K562 (cell line): ENCODE measurements at regions not wholly inside any gene's neighbourhood (a gene's known extent, or its start where the extent isn't known, plus 50 kb on each side); places are given as distances from the start of the nearest gene placed in this dataset.

ENCODE experiments used
- ATAC-seq: fragments of 200-7000 bp; cut with Tn5 transposase; 3 replicates; pipeline ENCODE4 v1.9.1; 2020; ENCODE audit warnings: moderate library complexity
- BruUV-seq: library from RNA; stranded (reverse); fragments of 400-500 nt; replicated peaks from 2 replicates; lab custom pipeline; 2021; lab: Mats Ljungman, UMichigan
- CTCF ChIA-PET: fragments of 300-600 bp; formaldehyde crosslinking; extraction: SDS; loops from one replicate; lab custom pipeline; 2021; ENCODE audit warnings: low intra/inter-chr PET ratio; lab: Yijun Ruan, JAX
- POLR2A ChIA-PET: fragments of 300-600, 350-650 bp; sonication (Branson Sonifier 250); formaldehyde crosslinking; extraction: SDS; loops from one replicate; lab custom pipeline; 2021; ENCODE audit warnings: antibody characterized with exemption, inconsistent platforms; lab: Yijun Ruan, JAX
- DNase-seq, 4 experiments: peaks; one replicate each; pipeline versions ENCODE4 v3.0.0 to v3.0.0-alpha.2; 2011 to 2018; ENCODE audit warnings: low spot score in 3 of 4, mixed read lengths in 3 of 4; ENCODE audit errors: extremely low read depth in 1 of 4
- FAIRE-seq: peaks from 2 replicates; lab custom pipeline; 2011; peaks lifted over from hg19 to GRCh38; lab: Jason Lieb, UNC
- H2AFZ ChIP-seq: 2 replicates; pipeline ENCODE4 v1.6.0; 2011; ENCODE audit warnings: low read depth, low read length, control low read depth, inconsistent platforms
- H3K27ac ChIP-seq: fragments of 200-600 bp; 3 replicates; pipeline ENCODE4 v1.8.0; 2011; ENCODE audit warnings: low read depth, mild to moderate bottlenecking, control low read depth, inconsistent platforms, low read length, moderate library complexity, mixed read lengths; ENCODE audit errors: extremely low read depth
- H3K27me3 ChIP-seq, 2 experiments: fragments of 300-600 bp in 1 of 2; 2 replicates in 1 of 2; 3 replicates in 1 of 2; pipeline versions ENCODE4 v1.6.0 to v1.8.0; 2011; ENCODE audit warnings: inconsistent platforms in 2 of 2, low read length in 2 of 2, mild to moderate bottlenecking in 1 of 2, mixed read lengths in 1 of 2, moderate library complexity in 1 of 2; ENCODE audit not compliant: control insufficient read depth in 2 of 2, insufficient read depth in 2 of 2
- H3K36me3 ChIP-seq: fragments of 300-600 bp; 3 replicates; pipeline ENCODE4 v1.8.0; 2011; ENCODE audit warnings: mild to moderate bottlenecking, low read length, inconsistent platforms; ENCODE audit not compliant: control insufficient read depth, insufficient read depth
- H3K4me1 ChIP-seq, 2 experiments: fragments of 200-600 bp in 1 of 2; replicated peaks in 1 of 2; 2 replicates in 1 of 2; 3 replicates in 1 of 2; pipeline versions ENCODE4 v1.5.1 to v1.8.0; 2011; ENCODE audit warnings: inconsistent platforms in 2 of 2, low read length in 2 of 2, mild to moderate bottlenecking in 1 of 2, mixed read lengths in 1 of 2, moderate library complexity in 1 of 2; ENCODE audit not compliant: control insufficient read depth in 2 of 2, insufficient read depth in 2 of 2
- H3K4me2 ChIP-seq: 2 replicates; pipeline ENCODE4 v1.6.1; 2011; ENCODE audit warnings: low read length, control low read depth, inconsistent platforms, mixed read lengths; ENCODE audit not compliant: insufficient read depth
- H3K4me3 ChIP-seq: fragments of 200-600 bp; sonication (generic), shearing (Covaris generic); 2 replicates; pipeline ENCODE4 v1.5.1; 2016; ENCODE audit warnings: control low read depth, inconsistent platforms
- H3K79me2 ChIP-seq: fragments of 200-600 bp; 3 replicates; pipeline ENCODE4 v1.8.0; 2011; ENCODE audit warnings: low read length, inconsistent platforms; ENCODE audit not compliant: control insufficient read depth, insufficient read depth
- H3K9ac ChIP-seq, 2 experiments: 2 replicates each; pipeline versions ENCODE4 v1.6.0 to v1.6.1; 2011; ENCODE audit warnings: low read depth in 2 of 2, low read length in 2 of 2, control low read depth in 1 of 2, inconsistent platforms in 1 of 2, mild to moderate bottlenecking in 1 of 2, mixed read lengths in 1 of 2; ENCODE audit not compliant: insufficient read depth in 1 of 2
- H3K9me1 ChIP-seq: one replicate; pipeline ENCODE4 v1.6.0; 2011; ENCODE audit warnings: inconsistent platforms, mild to moderate bottlenecking, low read length, moderate library complexity; ENCODE audit not compliant: control insufficient read depth, insufficient read depth
- H3K9me3 ChIP-seq: replicated peaks from 2 replicates; pipeline ENCODE4 v1.5.1; 2011; ENCODE audit warnings: low read depth, low read length, inconsistent platforms; ENCODE audit not compliant: control insufficient read depth, insufficient read depth
- H4K20me1 ChIP-seq: replicated peaks from 2 replicates; pipeline ENCODE4 v1.6.1; 2011; ENCODE audit warnings: low read length, inconsistent platforms, mixed read lengths; ENCODE audit not compliant: control insufficient read depth, insufficient read depth
- ATF4 ChIP-seq: fragments of 450-650 bp; formaldehyde crosslinking; IDR thresholded peaks from 2 replicates; pipeline ENCODE4 v1.4.0; 2022; ENCODE audit warnings: mild to moderate bottlenecking, moderate library complexity
- IFI16 ChIP-seq: fragments of 250-450 bp; sonication (Bioruptor Pico); IDR thresholded peaks from 2 replicates; pipeline ENCODE4 v2.1.2; 2022; ENCODE audit warnings: mild to moderate bottlenecking, inconsistent platforms
- ILK ChIP-seq: fragments of 450-650 bp; IDR thresholded peaks from 2 replicates; pipeline ENCODE4 v1.6.1; 2016; ENCODE audit warnings: missing genetic modification characterization, low read depth, mild to moderate bottlenecking, missing compliant biosample characterization, moderate library complexity, borderline replicate concordance
- KAT2B ChIP-seq: IDR thresholded peaks from one replicate; pipeline ENCODE4 v1.6.1; 2012; ENCODE audit warnings: low read depth, mild to moderate bottlenecking, control low read depth, inconsistent platforms, low read length, moderate library complexity
- NFE2 ChIP-seq: IDR thresholded peaks from 2 replicates; pipeline ENCODE4 v1.6.1; 2014; ENCODE audit warnings: antibody characterized with exemption, low read depth
- PTRF ChIP-seq: fragments of 450-650 bp; IDR thresholded peaks from 2 replicates; pipeline ENCODE4 v1.6.1; 2016; ENCODE audit warnings: mild to moderate bottlenecking, missing genetic modification characterization, missing compliant biosample characterization
- ZBTB11 ChIP-seq, 3 experiments: fragments of 200-800 bp in 1 of 3; fragments of 250-450 bp in 1 of 3; fragments of 450-650 bp in 1 of 3; sonication (Bioruptor Pico) in 1 of 3; sonication (Bioruptor generic) in 1 of 3; formaldehyde crosslinking in 1 of 3; IDR thresholded peaks; 2 replicates each; pipeline versions ENCODE4 v1.6.1 to v1.8.0; 2016 to 2022; ENCODE audit warnings: mild to moderate bottlenecking in 2 of 3, missing genetic modification characterization in 2 of 3, missing compliant biosample characterization in 1 of 3, moderate library complexity in 1 of 3
- ZEB2 ChIP-seq: fragments of 450-650 bp; IDR thresholded peaks from 2 replicates; pipeline ENCODE4 v1.6.1; 2016
- WGBS: fragments of 100-300 bp; shearing (Covaris generic); methylation state at CpG from one replicate; pipeline ENCODE4 v1.1.6; 2016; ENCODE audit warnings: low coverage, mixed read lengths; ENCODE audit not compliant: insufficient coverage; ENCODE audit errors: missing lambda C conversion rate; 5-methylcytosine and 5-hydroxymethylcytosine counted together
- in situ Hi-C: fragments of 300-500 bp; cut with MboI; formaldehyde crosslinking; loops from 4 replicates; pipeline ENCODE4 v1.15.0; 2018; ENCODE audit warnings: inconsistent platforms, mixed read lengths
- intact Hi-C: fragments of 100-400 bp; cut with micrococcal nuclease; formaldehyde crosslinking; loops from 2 replicates; pipeline ENCODE4 v1.14.2; 2022

GRCh38 chrX:68985135-68985755 is 156.4 kb downstream of the EFNB1 start (continued):
- no peak for TF ChIP-seq ZBTB11 (CRISPR knock-in tag; IDR thresholded peaks at IDR 0.05)
- no peak for TF ChIP-seq NFE2
- TF ChIP-seq, all 486 proteins: peak for 0

GRCh38 chrX:68983004-68983857 is 154.4 kb downstream of the EFNB1 start:
- 0% methylated on average over 3 of the region's 3 CpGs for WGBS
- no peak overlapping the region for H3K9ac ChIP-seq
- no peaks in the 10 kb centered on the region for H3K79me2 ChIP-seq
- H3K4me3 ChIP-seq, result no peak overlapping the region
- intact Hi-C loops, result no loop called here
- DNase-seq, result peak in 1 of 4 experiments; percentile 0
- CTCF ChIA-PET, result no interaction called here
- no peaks in the 10 kb centered on the region for H3K36me3 ChIP-seq
- no peaks in the 10 kb centered on the region for H3K9me1 ChIP-seq
- H3K9me3 ChIP-seq, result no peaks in the 10 kb centered on the region
- H3K27me3 ChIP-seq, result no peaks in the 10 kb centered on the region; a peak in 1 of 5 replicates
- no peak overlapping the region for H3K4me2 ChIP-seq
- H3K4me1 ChIP-seq, result no peaks in the 10 kb centered on the region
- H2AFZ ChIP-seq, result no peak overlapping the region
- TF ChIP-seq PTRF (tag) (no peak), IFI16 (CRISPR knock-in tag) (no peak), ATF4 (CRISPR knock-in tag) (no peak), ILK (tag) (no peak), ZEB2 (no peak), KAT2B (no peak)
- TF ChIP-seq, all 486 proteins: peak for 0
- no peak for FAIRE-seq
- in situ Hi-C loops, result no loop called here
- BruUV-seq, result no TSS peak
- no peak overlapping the region for H3K27ac ChIP-seq
- H4K20me1 ChIP-seq, result no peaks in the 10 kb centered on the region
- POLR2A ChIA-PET, result no interaction called here
- ATAC-seq, result no peak
